Neural cell (in vitro differentiated cells): ENCODE measurements at regions not wholly inside any gene's neighbourhood (a gene's known extent, or its start where the extent isn't known, plus 50 kb on each side); places are given as distances from the start of the nearest gene placed in this dataset.
A peak's percentile ranks its signal among the peaks of the same experiment; 100 is the strongest.

ENCODE experiments used
- H2AFZ ChIP-seq: fragments of 200-600, 300-800 bp; sonication (generic), shearing (Covaris generic); 2 replicates; pipeline ENCODE4 v1.6.0; 2014; ENCODE audit warnings: low read depth, mild to moderate bottlenecking, antibody characterized with exemption, low read length, moderate library complexity
- H3F3A ChIP-seq: fragments of 200-600 bp; shearing (Covaris generic); 2 replicates; pipeline ENCODE4 v1.6.1; 2016; ENCODE audit warnings: mild to moderate bottlenecking, moderate library complexity, mixed read lengths, antibody characterized with exemption, low read length; ENCODE audit not compliant: insufficient read depth, poor library complexity, severe bottlenecking
- H3K27ac ChIP-seq: fragments of 200-600, 300-800 bp; sonication (generic), shearing (Covaris generic); 2 replicates; pipeline ENCODE4 v1.5.1; 2014; ENCODE audit warnings: mild to moderate bottlenecking, low read length, moderate library complexity
- H3K27me3 ChIP-seq: fragments of 300-800, 200-600 bp; sonication (generic), shearing (Covaris generic); 2 replicates; pipeline ENCODE4 v1.6.0; 2014; ENCODE audit warnings: mild to moderate bottlenecking, low read depth, low read length, moderate library complexity; ENCODE audit not compliant: insufficient read depth
- H3K36me3 ChIP-seq: fragments of 300-800, 200-600 bp; sonication (generic), shearing (Covaris generic); 2 replicates; pipeline ENCODE4 v1.5.1; 2014; ENCODE audit warnings: mild to moderate bottlenecking, antibody characterized with exemption, low read length, moderate library complexity; ENCODE audit not compliant: insufficient read depth
- H3K4me2 ChIP-seq: fragments of 300-800, 200-600 bp; sonication (generic), shearing (Covaris generic); 2 replicates; pipeline ENCODE4 v1.6.0; 2014; ENCODE audit warnings: mild to moderate bottlenecking, low read length
- H3K4me3 ChIP-seq: fragments of 300-800, 200-600 bp; sonication (generic), shearing (Covaris generic); 2 replicates; pipeline ENCODE4 v1.5.1; 2014; ENCODE audit warnings: mild to moderate bottlenecking, low read length, moderate library complexity
- H3K79me2 ChIP-seq: fragments of 200-600 bp; shearing (Covaris generic); replicated peaks from 2 replicates; pipeline ENCODE4 v1.6.0; 2014; ENCODE audit warnings: mild to moderate bottlenecking, low read length, moderate library complexity; ENCODE audit not compliant: insufficient read depth
- H3K9ac ChIP-seq: fragments of 300-800, 200-600 bp; sonication (generic), shearing (Covaris generic); 2 replicates; pipeline ENCODE4 v1.6.1; 2016; ENCODE audit warnings: mild to moderate bottlenecking, low read length, mixed read lengths
- H3K9me2 ChIP-seq: fragments of 200-600 bp; shearing (Covaris generic); 2 replicates; pipeline ENCODE4 v1.6.1; 2016; ENCODE audit warnings: mild to moderate bottlenecking, low read length, mixed read lengths; ENCODE audit not compliant: insufficient read depth
- H3K9me3 ChIP-seq: fragments of 200-600, 300-800 bp; sonication (generic), shearing (Covaris generic); 2 replicates; pipeline ENCODE4 v1.6.1; 2016; ENCODE audit warnings: mild to moderate bottlenecking, mixed run types, low read length, moderate library complexity, mixed read lengths
- H4K20me1 ChIP-seq: fragments of 200-600 bp; shearing (Covaris generic); 2 replicates; pipeline ENCODE4 v1.6.1; 2016; ENCODE audit warnings: mild to moderate bottlenecking, mixed run types; ENCODE audit not compliant: insufficient read depth
- EP300 ChIP-seq: fragments of 450-650 bp; conservative IDR thresholded peaks from 2 replicates; pipeline ENCODE4 v1.6.1; 2014; ENCODE audit warnings: antibody characterized with exemption, mild to moderate bottlenecking, moderate library complexity; ENCODE audit not compliant: poor library complexity, severe bottlenecking
- EZH2 ChIP-seq: fragments of 200-600, 300-800 bp; shearing (Covaris generic), sonication (generic); IDR thresholded peaks from 2 replicates; pipeline ENCODE4 v1.6.1; 2014; ENCODE audit warnings: antibody characterized with exemption, low read length, borderline replicate concordance, mild to moderate bottlenecking; ENCODE audit not compliant: insufficient read depth, poor library complexity, severe bottlenecking
- MXI1 ChIP-seq: fragments of 450-650 bp; conservative IDR thresholded peaks from 2 replicates; pipeline ENCODE4 v1.6.1; 2014; ENCODE audit warnings: antibody characterized with exemption, mild to moderate bottlenecking; ENCODE audit not compliant: poor library complexity, severe bottlenecking
- POLR2AphosphoS5 ChIP-seq: IDR thresholded peaks from 2 replicates; pipeline ENCODE4 v1.6.1; 2012
- RAD21 ChIP-seq: fragments of 450-650 bp; conservative IDR thresholded peaks from 2 replicates; pipeline ENCODE4 v1.6.1; 2014; ENCODE audit warnings: antibody characterized with exemption, mild to moderate bottlenecking, moderate library complexity
- REST ChIP-seq: IDR thresholded peaks from 2 replicates; pipeline ENCODE4 v1.6.1; 2012; ENCODE audit warnings: borderline replicate concordance
- SMC3 ChIP-seq: fragments of 450-650 bp; conservative IDR thresholded peaks from 2 replicates; pipeline ENCODE4 v1.6.1; 2014; ENCODE audit warnings: antibody characterized with exemption, mild to moderate bottlenecking, moderate library complexity; ENCODE audit not compliant: poor library complexity
- TAF1 ChIP-seq: IDR thresholded peaks from 2 replicates; pipeline ENCODE4 v1.6.1; 2012; ENCODE audit warnings: low read depth
- TF ChIP-seq, protein P1 (sequence below): fragments of 450-650 bp; IDR thresholded peaks from 2 replicates; pipeline ENCODE4 v1.5.1; 2014; ENCODE audit warnings: antibody characterized with exemption, mild to moderate bottlenecking, moderate library complexity; ENCODE audit not compliant: poor library complexity, severe bottlenecking

GRCh38 chr16:13587181-13587580 is 332.8 kb upstream of the ERCC4 start:
- Histone ChIP-seq H3K27ac (no peak overlapping the region), H4K20me1 (no peaks in the 10 kb centered on the region), H3K27me3 (no peaks in the 10 kb centered on the region), H3K9me3 (no peaks in the 10 kb centered on the region), H3K9ac (no peak overlapping the region), H3K36me3 (no peaks in the 10 kb centered on the region), H3K79me2 (no peaks in the 10 kb centered on the region), H3F3A (no peaks in the 10 kb centered on the region), H3K4me2 (no peak overlapping the region), H3K4me3 (no peak overlapping the region), H3K9me2 (no peaks in the 10 kb centered on the region), H2AFZ (no peak overlapping the region)
- TF ChIP-seq RAD21 (no peak), REST (no peak), EP300 (no peak), SMC3 (no peak), EZH2 (no peak), TAF1 (no peak), MXI1 (no peak), POLR2AphosphoS5 (no peak)
- TF ChIP-seq, protein P1, sequence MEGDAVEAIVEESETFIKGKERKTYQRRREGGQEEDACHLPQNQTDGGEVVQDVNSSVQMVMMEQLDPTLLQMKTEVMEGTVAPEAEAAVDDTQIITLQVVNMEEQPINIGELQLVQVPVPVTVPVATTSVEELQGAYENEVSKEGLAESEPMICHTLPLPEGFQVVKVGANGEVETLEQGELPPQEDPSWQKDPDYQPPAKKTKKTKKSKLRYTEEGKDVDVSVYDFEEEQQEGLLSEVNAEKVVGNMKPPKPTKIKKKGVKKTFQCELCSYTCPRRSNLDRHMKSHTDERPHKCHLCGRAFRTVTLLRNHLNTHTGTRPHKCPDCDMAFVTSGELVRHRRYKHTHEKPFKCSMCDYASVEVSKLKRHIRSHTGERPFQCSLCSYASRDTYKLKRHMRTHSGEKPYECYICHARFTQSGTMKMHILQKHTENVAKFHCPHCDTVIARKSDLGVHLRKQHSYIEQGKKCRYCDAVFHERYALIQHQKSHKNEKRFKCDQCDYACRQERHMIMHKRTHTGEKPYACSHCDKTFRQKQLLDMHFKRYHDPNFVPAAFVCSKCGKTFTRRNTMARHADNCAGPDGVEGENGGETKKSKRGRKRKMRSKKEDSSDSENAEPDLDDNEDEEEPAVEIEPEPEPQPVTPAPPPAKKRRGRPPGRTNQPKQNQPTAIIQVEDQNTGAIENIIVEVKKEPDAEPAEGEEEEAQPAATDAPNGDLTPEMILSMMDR = no peak

GRCh38 chr16:13594823-13595222 is 325.1 kb upstream of the ERCC4 start:
- Histone ChIP-seq H3K9me3 (no peaks in the 10 kb centered on the region), H3K27ac (no peak overlapping the region), H3K36me3 (no peaks in the 10 kb centered on the region), H3K79me2 (no peaks in the 10 kb centered on the region), H3K4me2 (no peak overlapping the region), H2AFZ (peak overlapping the region; percentile 27), H3K4me3 (no peak overlapping the region), H3F3A (no peaks in the 10 kb centered on the region), H3K9me2 (no peaks in the 10 kb centered on the region), H3K9ac (no peak overlapping the region), H4K20me1 (no peaks in the 10 kb centered on the region), H3K27me3 (no peaks in the 10 kb centered on the region)
- TF ChIP-seq MXI1 = no peak
- TF ChIP-seq RAD21 = no peak
- TF ChIP-seq EZH2 = no peak
- TF ChIP-seq SMC3 = no peak
